HG02943 (cell line): ENCODE measurements at regions not wholly inside any gene's neighbourhood (a gene's known extent, or its start where the extent isn't known, plus 50 kb on each side); places are given as distances from the start of the nearest gene placed in this dataset.
"Not testable (repeated sequence)": the region's sequence is repeated elsewhere in the genome, so short reads cannot be mapped to it uniquely, and the experiment has no call there.

Experiments
- ATAC-seq: cut with Tn5 transposase; IDR thresholded peaks from one replicate; pipeline ENCODE4 v1.9.1; 2021; ENCODE audit warnings: mild to moderate bottlenecking, low read depth, moderate library complexity; ENCODE audit not compliant: unreplicated experiment

GRCh38 chr4:86521373-86521969 is 72.6 kb upstream of the PTPN13 start:
- no peak for ATAC-seq

- ATAC-seq = no peak
Measured at GRCh38 chr4:86522349-86522748, 71.8 kb upstream of the PTPN13 start.

- no peak for ATAC-seq
Measured at GRCh38 chr4:86523333-86523732, 70.8 kb upstream of the PTPN13 start.

- not testable (repeated sequence) for ATAC-seq
Measured at GRCh38 chr4:86527713-86528112, 66.4 kb upstream of the PTPN13 start.

GRCh38 chr4:86529436-86529835 is 64.7 kb upstream of the PTPN13 start:
- no peak for ATAC-seq

GRCh38 chr4:86530183-86530582 is 63.9 kb upstream of the PTPN13 start:
- no peak for ATAC-seq

- ATAC-seq = no peak
Measured at GRCh38 chr4:86531440-86531839, 62.7 kb upstream of the PTPN13 start.

GRCh38 chr4:86532851-86533250 is 61.3 kb upstream of the PTPN13 start:
- no peak for ATAC-seq

GRCh38 chr4:86536151-86536550 is 58.0 kb upstream of the PTPN13 start:
- no peak for ATAC-seq

GRCh38 chr4:86542319-86543027 is 51.6 kb upstream of the PTPN13 start:
- ATAC-seq = no peak

GRCh38 chr4:86543080-86543479 is 51.0 kb upstream of the PTPN13 start:
- no peak for ATAC-seq

GRCh38 chr4:86543560-86544309 is 50.4 kb upstream of the PTPN13 start:
- no peak for ATAC-seq

GRCh38 chr4:86544310-86544966 is 49.7 kb upstream of the PTPN13 start:
- ATAC-seq = peak; percentile 82
